ENCODE measurements at regions not wholly inside any gene's neighbourhood (a gene's known extent, or its start where the extent isn't known, plus 50 kb on each side); places are given as distances from the start of the nearest gene placed in this dataset.

DNA sequence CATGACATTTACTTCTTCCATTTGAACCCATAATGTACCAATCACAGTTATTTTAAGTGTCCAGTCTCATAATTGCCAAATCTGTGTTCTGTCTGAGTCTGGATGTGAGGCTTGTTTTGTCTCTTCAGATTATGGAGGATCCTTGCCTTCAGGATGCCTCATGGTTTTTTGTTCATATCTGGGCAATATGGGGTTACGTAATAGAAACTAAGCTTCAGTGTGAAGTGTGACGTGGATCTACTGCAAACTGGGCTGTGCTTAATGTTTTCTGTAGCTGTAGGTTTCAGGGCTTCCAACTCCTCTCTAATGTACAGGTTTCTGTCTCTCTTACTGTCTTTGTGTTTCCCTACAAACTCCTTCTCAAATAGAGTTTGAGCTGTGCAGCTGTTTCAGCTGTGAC, 223.7 kb upstream of the ADARB2 start:
- no peak for TF ChIP-seq EZH2phosphoT487 (IDR thresholded peaks at IDR 0.05; ENCODE audit: borderline replicate concordance, low read depth, low read length)
- TF ChIP-seq, protein P1, sequence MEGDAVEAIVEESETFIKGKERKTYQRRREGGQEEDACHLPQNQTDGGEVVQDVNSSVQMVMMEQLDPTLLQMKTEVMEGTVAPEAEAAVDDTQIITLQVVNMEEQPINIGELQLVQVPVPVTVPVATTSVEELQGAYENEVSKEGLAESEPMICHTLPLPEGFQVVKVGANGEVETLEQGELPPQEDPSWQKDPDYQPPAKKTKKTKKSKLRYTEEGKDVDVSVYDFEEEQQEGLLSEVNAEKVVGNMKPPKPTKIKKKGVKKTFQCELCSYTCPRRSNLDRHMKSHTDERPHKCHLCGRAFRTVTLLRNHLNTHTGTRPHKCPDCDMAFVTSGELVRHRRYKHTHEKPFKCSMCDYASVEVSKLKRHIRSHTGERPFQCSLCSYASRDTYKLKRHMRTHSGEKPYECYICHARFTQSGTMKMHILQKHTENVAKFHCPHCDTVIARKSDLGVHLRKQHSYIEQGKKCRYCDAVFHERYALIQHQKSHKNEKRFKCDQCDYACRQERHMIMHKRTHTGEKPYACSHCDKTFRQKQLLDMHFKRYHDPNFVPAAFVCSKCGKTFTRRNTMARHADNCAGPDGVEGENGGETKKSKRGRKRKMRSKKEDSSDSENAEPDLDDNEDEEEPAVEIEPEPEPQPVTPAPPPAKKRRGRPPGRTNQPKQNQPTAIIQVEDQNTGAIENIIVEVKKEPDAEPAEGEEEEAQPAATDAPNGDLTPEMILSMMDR (conservative IDR thresholded peaks at IDR 0.05; ENCODE audit: low read length): no peak
- no peak overlapping the region for H3K27ac ChIP-seq (ENCODE audit: low read depth, low read length, poor library complexity, severe bottlenecking)
- no peaks in the 10 kb centered on the region for H3K36me3 ChIP-seq (ENCODE audit: insufficient read depth, low read length)
- no peaks in the 10 kb centered on the region for H3K9me3 ChIP-seq (ENCODE audit: low read length)
- no TSS peak for BruUV-seq (replicated peaks)
- ChIA-PET POLR2A (no interaction called here), CTCF (ENCODE audit: unreplicated experiment) (no interaction called here)
- intact Hi-C loops (cut with micrococcal nuclease; ENCODE audit: unreplicated experiment): no loop called here
- no peak overlapping the region for H3K4me3 ChIP-seq (ENCODE audit: low read depth, low read length, poor library complexity, severe bottlenecking)
- H4K20me1 ChIP-seq (ENCODE audit: insufficient read depth, low read length): no peaks in the 10 kb centered on the region
- H3K4me1 ChIP-seq (ENCODE audit: insufficient read depth, low read length, poor library complexity, severe bottlenecking): no peaks in the 10 kb centered on the region
- H2AFZ ChIP-seq (ENCODE audit: low read length): no peak overlapping the region
- H3K9me2 ChIP-seq (ENCODE audit: insufficient read depth, low read length): no peaks in the 10 kb centered on the region
- H3K4me2 ChIP-seq (ENCODE audit: low read length): no peak overlapping the region
- no peaks in the 10 kb centered on the region for H3K79me2 ChIP-seq (ENCODE audit: insufficient read depth, low read depth, low read length)
- DNase-seq (ENCODE audit: low spot score): no peak

DNA sequence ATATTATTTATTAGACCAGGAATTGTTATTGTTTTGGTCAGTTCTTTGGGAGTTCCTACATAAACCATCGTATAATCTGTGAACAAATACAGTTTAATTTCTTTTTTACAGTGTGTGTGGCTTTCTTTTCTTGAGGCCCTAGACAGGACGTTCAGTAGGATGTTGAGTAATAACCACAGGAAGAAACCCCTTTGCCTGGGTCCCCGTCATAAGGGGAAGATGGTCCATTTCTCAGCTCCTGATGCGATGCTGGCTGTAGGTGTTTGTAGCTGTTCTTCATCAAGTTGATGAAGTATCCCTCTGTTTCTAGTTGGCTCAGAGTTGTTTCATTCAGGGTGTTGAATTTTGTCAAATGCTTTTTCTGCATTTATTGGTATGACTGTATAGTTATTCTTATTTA, 219.7 kb upstream of the ADARB2 start:
- Histone ChIP-seq H3K79me2 (ENCODE audit: insufficient read depth, low read depth, low read length) (no peaks in the 10 kb centered on the region), H3K9me3 (ENCODE audit: low read length) (no peaks in the 10 kb centered on the region), H3K4me2 (ENCODE audit: low read length) (no peak overlapping the region), H2AFZ (ENCODE audit: low read length) (no peak overlapping the region), H3K9me2 (ENCODE audit: insufficient read depth, low read length) (no peaks in the 10 kb centered on the region), H3K36me3 (ENCODE audit: insufficient read depth, low read length) (no peaks in the 10 kb centered on the region), H3K4me1 (ENCODE audit: insufficient read depth, low read length, poor library complexity, severe bottlenecking) (no peaks in the 10 kb centered on the region), H3K27ac (ENCODE audit: low read depth, low read length, poor library complexity, severe bottlenecking) (no peak overlapping the region), H3K4me3 (ENCODE audit: low read depth, low read length, poor library complexity, severe bottlenecking) (no peak overlapping the region), H4K20me1 (ENCODE audit: insufficient read depth, low read length) (no peaks in the 10 kb centered on the region)
- no TSS peak for BruUV-seq (replicated peaks)
- intact Hi-C loops (cut with micrococcal nuclease; ENCODE audit: unreplicated experiment): no loop called here
- TF ChIP-seq, protein P1 (conservative IDR thresholded peaks at IDR 0.05; ENCODE audit: low read length): no peak
- no peak for TF ChIP-seq EZH2phosphoT487 (IDR thresholded peaks at IDR 0.05; ENCODE audit: borderline replicate concordance, low read depth, low read length)
- no peak for DNase-seq (ENCODE audit: low spot score)
- ChIA-PET POLR2A (no interaction called here), CTCF (ENCODE audit: unreplicated experiment) (no interaction called here)

GRCh38 chr10:1954300-1954699, 217.0 kb upstream of the ADARB2 start:
- ChIA-PET CTCF (ENCODE audit: unreplicated experiment) (no interaction called here), POLR2A (interaction anchor here (0.5 kb wide), 1 partner anchor 9 kb away, joined by 3 read pairs; no protein-coding TSS in a partner anchor)
- no peak overlapping the region for H3K4me3 ChIP-seq (ENCODE audit: low read depth, low read length, poor library complexity, severe bottlenecking)
- no peak overlapping the region for H2AFZ ChIP-seq (ENCODE audit: low read length)
- no peak for DNase-seq (ENCODE audit: low spot score)
- no peak overlapping the region for H3K27ac ChIP-seq (ENCODE audit: low read depth, low read length, poor library complexity, severe bottlenecking)
- intact Hi-C loops (cut with micrococcal nuclease; ENCODE audit: unreplicated experiment): no loop called here
- H3K4me1 ChIP-seq (ENCODE audit: insufficient read depth, low read length, poor library complexity, severe bottlenecking): no peaks in the 10 kb centered on the region
- H3K79me2 ChIP-seq (ENCODE audit: insufficient read depth, low read depth, low read length): no peaks in the 10 kb centered on the region
- BruUV-seq (replicated peaks): no TSS peak
- no peaks in the 10 kb centered on the region for H4K20me1 ChIP-seq (ENCODE audit: insufficient read depth, low read length)
- H3K4me2 ChIP-seq (ENCODE audit: low read length): no peak overlapping the region
- TF ChIP-seq EZH2phosphoT487 (IDR thresholded peaks at IDR 0.05; ENCODE audit: borderline replicate concordance, low read depth, low read length): no peak
- TF ChIP-seq, protein P1 (conservative IDR thresholded peaks at IDR 0.05; ENCODE audit: low read length): no peak
- H3K9me3 ChIP-seq (ENCODE audit: low read length): no peaks in the 10 kb centered on the region
- H3K36me3 ChIP-seq (ENCODE audit: insufficient read depth, low read length): no peaks in the 10 kb centered on the region
- no peaks in the 10 kb centered on the region for H3K9me2 ChIP-seq (ENCODE audit: insufficient read depth, low read length)
